ENCODE measurements at regions not wholly inside any gene's neighbourhood (a gene's known extent, or its start where the extent isn't known, plus 50 kb on each side); places are given as distances from the start of the nearest gene placed in this dataset.

DNA sequence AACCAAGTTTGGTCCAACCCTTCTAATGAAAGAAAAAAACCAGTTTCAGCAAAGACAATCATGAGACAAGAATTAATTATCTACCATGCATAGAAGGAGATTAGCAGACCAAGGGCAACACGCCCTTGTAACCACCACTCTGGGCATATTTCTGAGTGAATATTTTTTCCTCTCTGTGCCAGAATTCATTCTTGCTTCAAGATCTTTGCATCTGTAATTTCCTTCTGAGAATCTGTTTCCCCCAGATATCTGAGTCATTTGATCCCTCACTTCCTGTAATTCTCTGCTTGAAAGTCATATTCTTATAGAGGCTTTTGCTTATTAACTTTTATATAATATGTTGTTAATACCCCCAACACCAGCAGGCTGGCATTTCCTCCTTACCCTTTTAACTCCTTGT is 243.7 kb downstream of the SLC16A7 start:
- no peak for DNase-seq

DNA sequence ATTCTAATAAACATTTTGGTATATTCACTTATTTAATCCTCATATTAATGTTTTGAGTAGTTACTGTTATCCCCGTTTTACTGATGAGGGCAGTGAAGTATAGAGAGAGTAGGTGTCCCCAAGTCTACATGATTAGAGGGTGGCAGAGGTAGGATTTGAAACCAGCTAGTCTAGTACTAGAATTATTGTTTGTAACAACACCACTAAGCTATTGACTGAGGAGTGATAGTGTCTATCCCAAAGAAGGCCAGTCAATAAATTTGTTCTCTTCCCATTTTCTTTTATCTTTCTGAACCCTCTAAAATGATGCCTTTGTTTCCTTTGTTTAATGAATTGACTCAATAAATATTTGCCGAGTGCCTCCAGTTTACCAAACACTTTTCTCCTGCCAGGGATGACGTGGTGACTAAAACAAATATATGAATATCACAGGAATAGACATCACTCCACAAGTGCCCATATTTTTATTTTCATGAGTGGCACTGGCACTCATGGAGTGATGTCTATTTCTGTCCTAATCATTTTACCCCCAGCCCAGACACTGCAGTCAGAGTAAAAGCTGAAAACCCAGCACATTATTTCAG is 247.5 kb downstream of the SLC16A7 start:
- no peak for DNase-seq

DNA sequence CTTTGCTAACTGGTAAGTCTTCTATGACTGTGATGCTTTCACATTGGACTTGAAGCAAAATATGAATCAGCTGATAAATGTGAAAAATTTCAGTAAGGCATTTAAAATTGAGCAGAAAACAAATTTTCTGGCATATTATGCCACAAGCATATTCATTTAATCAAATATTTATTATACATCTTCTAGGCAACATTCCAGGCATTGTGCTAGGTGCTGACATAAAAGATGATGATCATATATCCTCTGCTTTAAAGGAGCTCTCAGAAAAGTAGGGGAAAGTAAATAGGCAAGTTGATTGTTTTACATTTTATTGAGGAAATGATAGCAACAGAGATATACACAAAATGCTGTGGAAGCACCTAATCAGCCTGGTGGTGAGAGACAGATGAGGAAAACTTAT is 248.9 kb downstream of the SLC16A7 start:
- DNase-seq = no peak

DNA sequence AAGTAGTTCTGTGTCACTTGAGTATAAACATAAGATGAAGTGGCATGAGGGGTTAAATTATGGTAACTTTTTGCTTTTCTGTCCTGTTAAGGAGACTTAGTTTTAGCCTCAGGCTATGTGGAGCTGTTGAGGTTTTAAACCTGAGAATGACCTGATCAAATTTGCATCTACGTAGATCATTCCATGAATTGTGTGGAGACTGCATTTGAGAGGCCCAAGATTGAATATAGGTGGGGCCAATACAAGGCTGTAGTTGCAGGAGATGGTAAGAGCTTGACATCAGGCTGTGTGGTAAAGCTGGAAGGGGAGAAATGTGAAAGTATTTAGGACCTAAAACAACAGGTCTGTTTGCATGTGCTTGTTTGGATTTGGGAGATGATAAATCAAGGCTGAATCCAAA is 249.5 kb downstream of the SLC16A7 start:
- DNase-seq = no peak

DNA sequence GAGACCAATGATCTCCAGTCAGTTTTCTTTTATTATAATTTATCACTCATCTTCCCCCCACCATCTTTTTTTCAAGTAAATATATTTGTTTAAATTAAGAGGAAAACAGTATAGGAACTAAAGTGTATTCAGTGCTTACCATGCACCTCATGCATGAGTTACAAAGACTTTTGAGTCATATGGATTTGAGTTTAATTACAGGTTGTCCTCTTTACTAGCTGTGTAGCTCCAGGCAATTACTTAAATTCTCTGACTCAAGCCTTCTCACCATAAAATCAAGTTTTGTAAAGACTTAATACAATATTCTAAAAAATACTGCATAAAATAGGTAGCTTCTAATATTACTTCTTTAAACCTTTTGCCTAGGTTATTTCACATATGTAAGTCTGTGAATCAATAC is 251.3 kb downstream of the SLC16A7 start:
- DNase-seq = no peak

DNA sequence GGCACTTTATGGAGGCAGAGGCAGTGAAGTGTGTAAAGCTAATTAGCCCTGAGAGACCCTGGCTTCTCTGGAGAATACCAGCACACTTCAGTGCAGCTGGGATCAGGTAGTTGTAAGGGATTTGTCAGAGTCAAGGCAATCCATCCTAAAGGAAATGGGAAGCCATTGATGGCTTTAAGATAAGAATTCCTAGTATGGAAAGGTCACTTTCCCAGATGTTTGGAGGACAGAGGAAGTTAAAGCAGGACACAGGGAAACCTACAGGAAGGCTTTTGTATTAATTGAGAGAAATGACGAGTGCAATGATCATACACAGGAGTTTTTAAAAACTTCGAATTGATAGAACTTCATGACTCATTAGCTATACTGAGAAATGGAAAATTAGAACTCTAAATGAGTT is 254.4 kb downstream of the SLC16A7 start:
- DNase-seq = no peak

DNA sequence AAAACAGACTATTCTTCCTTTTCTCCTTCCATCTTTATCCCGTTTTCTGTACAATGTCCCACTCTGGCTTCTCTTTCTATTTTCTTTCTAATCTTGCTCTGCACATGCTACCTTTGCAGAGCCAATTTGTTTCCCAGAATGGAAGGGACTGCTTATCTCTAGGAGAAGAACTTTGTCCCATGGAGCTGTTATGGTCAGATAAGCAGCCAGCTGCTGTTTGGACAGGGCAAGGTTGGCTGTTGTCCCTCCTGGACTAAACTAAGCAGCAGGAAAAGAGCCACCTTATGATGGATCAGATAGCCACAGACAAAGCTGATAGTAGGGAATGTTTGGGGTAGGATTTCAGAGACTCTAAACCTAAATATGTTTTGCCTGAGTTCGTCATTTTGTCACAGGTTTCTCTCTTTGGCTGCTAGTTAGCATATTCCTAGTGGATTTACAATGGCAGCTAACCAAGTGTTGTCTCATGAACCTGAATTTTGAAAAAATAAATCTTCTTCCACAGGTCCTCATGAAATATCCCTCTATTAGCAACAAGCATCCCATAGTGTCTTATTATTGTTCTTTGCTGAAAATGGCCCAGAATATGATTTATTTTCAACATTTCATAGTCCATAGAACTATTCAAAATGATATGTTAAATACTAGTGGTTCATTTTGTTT is 262.8 kb downstream of the SLC16A7 start:
- DNase-seq = peak; percentile 44

DNA sequence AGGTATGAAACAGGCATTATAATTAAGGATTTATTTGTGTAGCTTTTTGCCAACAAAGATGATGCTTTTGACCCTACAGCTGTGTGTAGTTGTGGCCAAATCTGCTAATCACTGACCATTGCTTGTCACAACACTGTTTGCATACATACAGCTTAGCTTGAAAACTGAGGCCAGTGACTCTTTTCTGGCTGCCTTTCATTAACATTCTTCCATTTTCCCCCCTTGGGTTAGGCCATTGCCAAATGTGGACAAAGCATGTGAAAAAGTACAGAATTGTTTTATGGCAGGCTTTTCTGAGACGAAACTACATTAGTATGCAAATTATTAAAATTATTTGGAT is 263.3 kb downstream of the SLC16A7 start:
- peak; percentile 61 for DNase-seq

DNA sequence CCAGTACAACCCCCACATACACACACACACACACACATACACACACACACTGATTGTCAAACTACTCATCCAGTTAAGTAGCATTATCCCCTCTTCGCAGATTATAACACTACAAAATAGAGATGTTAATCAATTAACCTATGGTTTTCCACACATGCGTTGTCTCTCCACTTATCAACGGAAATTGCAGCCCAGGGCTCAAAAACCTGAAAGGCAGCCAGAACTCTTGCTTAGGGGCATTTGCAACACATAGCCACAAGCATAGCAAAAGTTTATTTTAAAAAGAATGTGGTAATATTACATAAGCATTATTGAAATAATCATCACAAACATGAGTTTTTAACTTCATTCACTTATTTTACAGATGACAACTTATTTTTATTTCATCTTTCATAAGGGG is 265.8 kb downstream of the SLC16A7 start:
- no peak for DNase-seq

DNA sequence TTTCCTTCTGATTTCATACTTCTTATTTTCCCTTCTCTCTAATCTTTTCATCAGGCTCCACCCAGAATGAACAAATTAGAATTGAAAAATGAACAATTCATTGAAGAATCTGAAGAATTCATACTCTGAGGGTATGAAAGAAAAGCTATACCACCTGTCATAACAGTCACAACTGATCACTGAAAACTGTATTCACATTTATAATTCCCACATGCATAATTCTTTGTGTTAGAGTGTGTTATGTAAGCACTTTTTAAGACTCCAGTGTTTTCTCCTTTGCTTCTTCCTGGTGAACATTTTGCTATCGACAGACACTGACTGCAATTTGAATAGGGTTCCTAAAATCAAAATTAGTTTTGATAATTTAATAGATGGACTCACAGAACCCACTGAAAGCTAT is 271.2 kb downstream of the SLC16A7 start:
- no peak for DNase-seq

DNA sequence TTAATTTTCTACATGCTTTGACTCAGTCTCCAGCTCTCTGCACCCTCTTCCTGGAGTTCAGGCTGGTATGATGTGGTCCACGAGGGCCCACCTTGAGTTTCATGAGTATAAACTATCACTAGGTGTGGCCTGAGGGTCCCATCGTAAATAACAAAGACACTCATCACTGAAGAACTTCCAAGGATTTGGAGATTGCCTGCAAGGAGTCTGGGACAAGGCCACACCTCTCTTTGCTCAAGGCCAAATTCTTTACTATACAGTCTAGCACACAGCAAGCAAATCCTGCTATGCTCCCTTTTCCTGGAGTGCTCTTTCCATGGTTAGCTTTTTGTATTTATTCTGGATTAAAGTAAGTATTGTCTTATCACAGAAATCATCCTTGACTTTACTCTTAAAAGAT is 271.9 kb downstream of the SLC16A7 start:
- DNase-seq = no peak

DNA sequence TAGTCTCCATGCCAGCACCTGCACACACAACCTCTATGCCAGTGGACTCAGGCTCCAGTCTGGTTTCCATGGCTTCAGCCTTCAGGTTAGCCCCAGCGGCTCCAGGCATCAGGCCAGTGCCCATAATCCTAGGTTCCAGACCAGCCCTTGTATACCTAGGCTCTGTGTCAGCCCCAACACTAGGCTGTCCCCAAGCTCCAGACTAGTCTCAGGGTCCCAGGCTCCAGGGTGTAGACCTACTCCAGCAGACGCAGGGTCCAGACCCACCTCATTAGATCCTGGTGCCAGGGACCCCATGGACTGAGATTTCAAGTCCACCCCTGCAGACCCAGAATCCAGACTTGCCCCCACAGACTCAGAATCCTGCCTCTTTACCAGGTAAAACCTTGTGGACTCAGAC is 275.9 kb downstream of the SLC16A7 start:
- no peak for DNase-seq

DNA sequence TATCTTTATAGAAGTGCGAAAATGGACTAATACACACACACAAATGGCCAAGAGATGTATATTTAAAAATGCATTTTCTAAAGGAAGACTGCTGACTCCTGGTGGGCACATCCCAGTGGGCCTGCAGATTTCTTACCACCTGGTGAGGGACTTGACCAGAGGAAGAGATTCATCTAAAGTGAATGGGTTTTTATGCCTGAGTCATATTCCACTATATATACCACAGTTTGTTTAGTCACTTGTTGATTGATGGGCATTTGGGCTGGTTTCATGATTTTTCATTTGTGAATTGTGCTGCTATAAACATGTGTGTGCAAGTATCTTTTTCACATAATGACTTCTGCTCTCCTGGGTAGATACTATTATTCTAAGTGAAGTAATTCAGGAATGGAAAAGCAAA is 277.3 kb downstream of the SLC16A7 start:
- no peak for DNase-seq

DNA sequence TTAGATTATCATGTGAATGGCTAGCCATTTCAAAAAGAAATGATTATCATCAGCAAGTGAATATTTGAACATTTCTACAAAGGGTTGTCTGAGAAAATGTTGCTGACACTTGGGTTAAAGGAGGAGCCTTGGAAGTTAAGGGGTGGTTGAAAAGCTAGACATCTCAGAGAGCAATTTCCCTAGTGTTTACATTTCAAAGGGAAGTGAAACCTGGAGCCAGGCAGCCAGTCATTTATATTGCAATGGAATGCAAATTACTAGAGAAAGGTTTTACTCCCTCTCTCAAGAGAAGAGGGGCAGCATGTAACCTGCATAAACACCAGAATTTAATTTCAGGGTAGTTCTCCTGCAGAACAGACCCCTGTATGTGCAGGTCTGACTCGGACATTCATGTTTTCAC is 279.0 kb downstream of the SLC16A7 start:
- DNase-seq = no peak

DNA sequence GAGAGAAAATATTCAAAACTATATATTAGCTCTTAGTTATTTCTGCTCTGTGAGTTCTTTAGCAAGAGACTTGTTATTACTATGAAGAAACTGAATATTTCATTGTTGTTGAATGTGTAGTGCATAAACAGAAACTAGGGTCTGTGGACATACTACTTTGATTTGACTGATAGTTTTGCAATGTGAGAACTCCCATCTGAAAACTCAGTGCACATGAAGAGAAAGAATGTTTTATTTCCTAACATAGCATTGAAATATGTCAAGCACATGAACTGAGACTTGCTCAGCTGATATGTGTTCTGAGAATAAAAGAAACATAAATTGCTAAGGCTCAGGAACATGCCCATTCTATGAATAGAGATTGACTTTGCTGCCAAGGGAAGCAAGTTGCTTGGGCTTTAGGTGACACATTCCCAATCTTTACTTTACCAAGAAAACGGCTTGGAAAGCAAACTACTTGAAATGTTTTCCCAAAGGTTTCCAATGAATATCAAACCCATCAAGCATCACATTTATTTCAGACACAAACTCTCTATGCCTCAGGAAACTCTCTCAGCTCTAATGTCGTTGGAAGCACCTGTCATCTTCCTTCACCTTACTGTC is 290.4 kb downstream of the SLC16A7 start:
- DNase-seq = no peak

DNA sequence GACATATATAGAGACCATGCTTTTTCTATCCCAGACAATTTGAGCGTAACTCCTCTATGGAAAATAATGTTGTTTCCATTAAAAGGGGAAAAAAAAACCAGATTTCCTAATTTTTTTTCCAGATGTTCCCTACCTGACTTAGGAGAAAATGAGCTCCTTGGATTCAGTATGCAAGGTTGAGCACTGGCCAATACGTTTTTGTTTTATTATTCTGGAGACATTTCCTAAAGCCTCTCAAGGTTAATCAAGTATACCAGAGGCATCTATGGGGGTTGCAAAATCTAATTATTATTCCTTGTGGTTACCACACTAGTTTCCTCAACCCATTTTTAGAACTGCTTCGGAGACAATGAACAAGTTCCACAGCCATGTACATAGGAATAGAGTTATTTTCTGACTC is 291.3 kb downstream of the SLC16A7 start:
- DNase-seq = peak; percentile 33

DNA sequence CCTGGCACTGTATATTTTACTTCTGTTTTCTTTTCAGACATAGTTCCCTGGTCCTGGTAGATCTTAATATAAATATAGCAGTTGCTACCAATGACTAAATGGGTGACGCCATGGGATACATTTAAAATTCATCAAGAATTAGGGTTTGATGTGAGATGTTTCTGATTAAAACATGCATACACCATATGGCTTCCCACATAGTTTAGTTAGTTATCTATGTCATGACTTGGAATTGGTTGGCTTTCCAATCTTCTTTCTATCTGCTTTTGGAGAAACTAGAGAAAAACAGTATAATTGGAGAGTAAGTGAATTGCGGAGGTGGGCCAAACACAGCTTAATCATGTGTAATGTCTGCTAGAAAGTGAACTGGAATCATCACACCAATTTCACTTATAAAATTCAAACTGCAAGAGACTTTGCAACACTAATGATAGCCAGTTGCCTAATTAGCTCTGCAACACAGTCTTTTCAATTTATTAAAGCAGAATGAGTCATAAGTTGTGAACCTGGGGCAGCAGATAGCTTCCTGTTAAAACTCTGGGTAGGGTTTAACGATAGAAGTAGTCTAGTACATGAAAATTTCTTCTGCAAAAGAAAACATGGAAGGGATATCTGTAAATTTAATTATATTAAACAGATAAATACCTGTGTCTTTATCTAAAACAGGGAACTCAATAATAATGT is 295.2 kb downstream of the SLC16A7 start:
- DNase-seq = no peak

DNA sequence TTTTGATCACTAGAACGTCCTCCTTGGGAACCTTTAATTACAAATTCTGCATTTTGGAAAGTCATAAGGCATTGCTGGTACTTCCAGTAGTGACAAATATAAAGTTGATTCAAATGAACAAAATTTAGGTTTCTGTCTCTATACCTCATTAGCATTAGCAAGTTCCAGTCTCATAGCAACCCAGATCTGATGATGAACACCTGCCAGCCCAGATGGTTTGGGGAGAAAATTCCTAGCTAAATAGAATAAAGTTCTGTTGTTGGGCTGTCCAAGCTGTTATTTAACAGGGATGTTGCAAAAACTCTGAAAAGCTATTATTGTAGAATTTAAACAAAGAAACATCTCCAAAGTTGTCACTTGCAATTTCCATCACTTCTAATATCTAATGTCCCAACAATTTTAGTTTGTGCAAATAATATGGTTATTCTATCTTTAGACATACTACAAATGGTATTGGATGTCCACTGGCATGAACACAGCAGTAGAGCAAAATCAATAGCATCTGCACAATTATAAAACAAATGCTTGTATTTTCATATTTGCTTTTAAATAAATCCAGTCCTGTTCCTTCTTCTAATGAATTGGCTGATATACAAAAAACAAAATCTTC is 299.4 kb downstream of the SLC16A7 start:
- DNase-seq = peak; percentile 8

DNA sequence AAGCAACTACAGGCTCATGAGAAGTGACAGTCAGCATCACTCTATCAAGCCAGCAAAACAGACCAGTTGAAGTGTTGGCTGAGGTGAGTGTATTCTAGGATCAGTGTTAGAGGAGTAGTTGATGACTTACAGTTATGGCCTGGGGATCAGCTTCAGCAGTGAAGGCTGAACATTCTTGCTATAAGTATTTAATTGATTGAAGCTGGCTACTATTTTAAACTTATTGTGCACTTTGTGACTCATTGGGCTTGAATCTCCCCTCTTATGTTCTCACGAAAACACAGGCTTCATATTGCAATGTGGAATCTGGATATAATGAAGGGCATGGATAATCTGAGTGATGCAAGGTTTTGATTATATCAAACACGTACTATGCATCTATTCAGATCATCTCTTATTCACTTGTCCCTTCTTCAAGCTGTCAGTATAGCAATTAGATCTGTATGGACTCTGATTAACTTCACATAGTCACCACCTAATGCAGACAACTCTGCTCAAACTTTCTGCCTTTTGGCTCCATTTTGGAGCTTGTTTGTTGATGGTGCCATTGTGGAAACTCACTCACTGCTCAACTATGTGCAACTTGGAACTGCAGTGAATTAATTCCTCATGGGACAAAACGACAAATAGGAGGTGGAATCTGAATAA is 309.2 kb downstream of the SLC16A7 start:
- DNase-seq = no peak

DNA sequence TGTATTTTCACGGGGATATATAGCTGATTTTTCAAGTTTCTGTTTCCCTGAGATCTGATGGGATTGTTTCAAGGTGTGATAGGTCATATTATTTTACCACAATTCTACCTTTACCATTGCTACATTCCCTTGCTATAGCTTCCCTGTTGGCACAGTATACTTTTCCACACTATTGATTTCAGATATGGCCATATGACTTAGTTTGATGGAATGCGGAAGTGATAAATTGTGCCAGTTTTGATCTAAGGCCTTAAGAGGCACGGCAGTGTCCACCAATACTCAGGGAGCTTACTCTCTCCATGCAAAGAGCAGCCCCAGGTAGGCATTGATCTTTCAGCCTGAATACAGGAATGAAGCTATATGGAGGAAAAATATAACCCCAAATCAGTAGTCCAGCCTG is 315.7 kb downstream of the SLC16A7 start:
- no peak for DNase-seq

DNA sequence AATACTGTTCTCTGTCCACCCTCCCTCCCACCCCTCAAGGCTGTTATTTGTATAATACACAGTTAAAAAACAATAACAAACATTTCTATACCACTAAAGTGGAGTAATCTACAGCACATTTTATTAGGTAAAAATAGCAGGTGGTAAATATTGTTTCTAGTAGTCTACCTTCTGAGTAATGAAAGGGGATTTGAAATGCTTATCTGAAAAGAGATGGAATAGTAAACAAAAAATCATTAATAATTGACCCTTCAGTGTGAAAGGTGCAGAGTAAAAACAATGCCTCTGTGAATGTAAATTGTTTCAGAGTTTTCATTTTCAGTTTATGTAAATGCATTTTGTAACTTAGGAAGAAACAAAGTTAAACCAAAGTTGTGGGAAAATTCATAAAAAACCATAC is 321.2 kb downstream of the SLC16A7 start:
- DNase-seq = no peak

DNA sequence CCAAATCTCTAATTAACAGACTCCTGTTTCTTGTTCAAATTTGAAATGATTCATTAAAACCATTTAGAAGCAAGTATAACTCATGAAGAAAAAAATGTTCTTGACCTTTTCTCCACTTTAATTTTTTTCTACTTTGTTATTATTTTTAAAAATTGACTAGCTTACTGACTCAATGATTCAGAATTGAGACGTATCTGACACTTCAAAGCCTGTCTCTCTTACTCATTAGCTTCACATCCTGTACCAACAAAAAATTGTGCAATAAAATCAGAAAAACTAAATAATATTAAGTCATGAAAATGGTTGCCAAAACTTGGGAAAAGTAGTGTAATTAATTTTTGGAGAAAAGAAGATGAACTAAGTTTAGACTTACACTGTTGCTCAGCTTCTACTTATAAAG is 331.2 kb downstream of the SLC16A7 start:
- DNase-seq = no peak

Measured in muscle of arm (tissue), 1 donor.